IMR-90 (cell line): ENCODE measurements at regions not wholly inside any gene's neighbourhood (a gene's known extent, or its start where the extent isn't known, plus 50 kb on each side); places are given as distances from the start of the nearest gene placed in this dataset.

Experiments used
- ATAC-seq: fragments of 200-7000 bp; cut with Tn5 transposase; 2 replicates; pipeline ENCODE4 v1.9.1; 2020; ENCODE audit warnings: low read depth, mild to moderate bottlenecking, moderate library complexity
- BruUV-seq: library from RNA; stranded (reverse); fragments of 400-500 nt; replicated peaks from 2 replicates; lab custom pipeline; 2021; lab: Mats Ljungman, UMichigan
- CTCF ChIA-PET: fragments of 300-600 bp; formaldehyde crosslinking; extraction: SDS; loops from one replicate; lab custom pipeline; 2021; ENCODE audit warnings: antibody characterized with exemption; lab: Yijun Ruan, JAX
- POLR2A ChIA-PET: fragments of 300-600 bp; sonication (Branson Sonifier 250); formaldehyde crosslinking; loops from one replicate; lab custom pipeline; 2022; ENCODE audit warnings: antibody characterized with exemption; ENCODE audit not compliant: unreplicated experiment; lab: Charles Lee
- DNase-seq: peaks from one replicate; pipeline ENCODE4 v3.0.0; 2013
- H2AFZ ChIP-seq: replicated peaks from 2 replicates; pipeline ENCODE3; 2013; ENCODE audit warnings: low read length, mild to moderate bottlenecking; ENCODE audit not compliant: poor library complexity
- H2AK5ac ChIP-seq: 2 replicates; pipeline ENCODE4 v1.6.1; 2013; ENCODE audit warnings: low read depth, low read length, inconsistent platforms
- H2AK9ac ChIP-seq: replicated peaks from 2 replicates; pipeline ENCODE3; 2013; ENCODE audit warnings: mild to moderate bottlenecking, low read depth, low read length, moderate library complexity; ENCODE audit not compliant: poor library complexity
- H2BK120ac ChIP-seq: 2 replicates; pipeline ENCODE4 v1.6.1; 2013; ENCODE audit warnings: low read depth, low read length, inconsistent platforms
- H2BK15ac ChIP-seq: 3 replicates; pipeline ENCODE4 v1.6.1; 2013; ENCODE audit warnings: low read depth, low read length, inconsistent platforms
- H2BK20ac ChIP-seq: 2 replicates; pipeline ENCODE4 v1.6.1; 2013; ENCODE audit warnings: low read depth, mild to moderate bottlenecking, inconsistent platforms, low read length, moderate library complexity
- H2BK5ac ChIP-seq: 2 replicates; pipeline ENCODE4 v1.6.1; 2013; ENCODE audit warnings: mild to moderate bottlenecking, low read depth, low read length, inconsistent platforms; ENCODE audit not compliant: poor library complexity, severe bottlenecking
- H3K14ac ChIP-seq: replicated peaks from 2 replicates; pipeline ENCODE4 v1.6.1; 2013; ENCODE audit warnings: low read depth, low read length, inconsistent platforms
- H3K18ac ChIP-seq: 2 replicates; pipeline ENCODE4 v1.6.1; 2013; ENCODE audit warnings: low read depth, low read length, control low read depth
- H3K23ac ChIP-seq: 2 replicates; pipeline ENCODE4 v1.6.1; 2013; ENCODE audit warnings: low read depth, low read length, inconsistent platforms
- H3K27ac ChIP-seq: 2 replicates; pipeline ENCODE4 v1.5.1; 2013; ENCODE audit warnings: mild to moderate bottlenecking, control low read depth, low read length; ENCODE audit not compliant: insufficient read depth
- H3K27me3 ChIP-seq: 2 replicates; pipeline ENCODE4 v1.6.1; 2013; ENCODE audit warnings: low read length; ENCODE audit not compliant: control insufficient read depth, insufficient read depth
- H3K36me3 ChIP-seq: 2 replicates; pipeline ENCODE4 v1.6.1; 2013; ENCODE audit warnings: low read length, mixed read lengths; ENCODE audit not compliant: control insufficient read depth, insufficient read depth
- H3K4ac ChIP-seq: 2 replicates; pipeline ENCODE4 v1.6.1; 2013; ENCODE audit warnings: low read depth, low read length, inconsistent platforms
- H3K4me1 ChIP-seq: 2 replicates; pipeline ENCODE4 v1.6.1; 2013; ENCODE audit warnings: low read length, mixed read lengths; ENCODE audit not compliant: control insufficient read depth, insufficient read depth
- H3K4me2 ChIP-seq: 2 replicates; pipeline ENCODE4 v1.6.1; 2013; ENCODE audit warnings: low read depth, mild to moderate bottlenecking, control low read depth, low read length, moderate library complexity
- H3K4me3 ChIP-seq: 2 replicates; pipeline ENCODE4 v1.5.1; 2013; ENCODE audit warnings: low read depth, mild to moderate bottlenecking, control low read depth, low read length, moderate library complexity; ENCODE audit not compliant: insufficient read depth
- H3K56ac ChIP-seq: 2 replicates; pipeline ENCODE4 v1.6.1; 2013; ENCODE audit warnings: low read length, inconsistent platforms; ENCODE audit not compliant: insufficient read depth; ENCODE audit errors: extremely low read depth
- H3K79me1 ChIP-seq, 2 experiments: 2 replicates each; pipeline ENCODE4 v1.6.1; 2013; ENCODE audit warnings: low read length in 2 of 2, inconsistent platforms in 1 of 2, low read depth in 1 of 2
- H3K9ac ChIP-seq: 2 replicates; pipeline ENCODE4 v1.6.1; 2013; ENCODE audit warnings: low read depth, low read length, control low read depth
- H3K9me1 ChIP-seq: 2 replicates; pipeline ENCODE4 v1.6.1; 2013; ENCODE audit warnings: low read length, inconsistent platforms; ENCODE audit not compliant: insufficient read depth
- H3K9me3 ChIP-seq: 2 replicates; pipeline ENCODE4 v1.6.1; 2013; ENCODE audit warnings: low read length; ENCODE audit not compliant: control insufficient read depth, insufficient read depth
- H4K20me1 ChIP-seq: 2 replicates; pipeline ENCODE4 v1.6.1; 2013; ENCODE audit warnings: low read length, inconsistent platforms; ENCODE audit not compliant: insufficient read depth
- H4K5ac ChIP-seq: 2 replicates; pipeline ENCODE4 v1.6.1; 2013; ENCODE audit warnings: mild to moderate bottlenecking, low read depth, low read length, control low read depth
- H4K8ac ChIP-seq, 2 experiments: 2 replicates each; pipeline ENCODE4 v1.6.1; 2013; ENCODE audit warnings: low read depth in 2 of 2, low read length in 2 of 2, control low read depth in 1 of 2, inconsistent platforms in 1 of 2
- H4K91ac ChIP-seq: 2 replicates; pipeline ENCODE4 v1.6.1; 2013; ENCODE audit warnings: low read depth, low read length, inconsistent platforms; ENCODE audit not compliant: insufficient read depth
- BHLHE40 ChIP-seq: fragments of 150-350 bp; IDR thresholded peaks from 2 replicates; pipeline ENCODE4 v1.6.1; 2016; ENCODE audit warnings: mild to moderate bottlenecking, low read depth, low read length
- CEBPB ChIP-seq: IDR thresholded peaks from 2 replicates; pipeline ENCODE4 v1.6.1; 2012; ENCODE audit warnings: low read depth, low read length, improper control_type of control experiment
- FOS ChIP-seq: fragments of 150-350 bp; IDR thresholded peaks from 2 replicates; pipeline ENCODE4 v1.6.1; 2016; ENCODE audit warnings: low read depth, low read length
- MAZ ChIP-seq: IDR thresholded peaks from 2 replicates; pipeline ENCODE4 v1.6.1; 2012; ENCODE audit warnings: low read depth, mild to moderate bottlenecking, low read length, improper control_type of control experiment, moderate library complexity, borderline replicate concordance
- NFE2L2 ChIP-seq: fragments of 150-350 bp; IDR thresholded peaks from 2 replicates; pipeline ENCODE4 v1.6.1; 2016; ENCODE audit warnings: low read depth, mild to moderate bottlenecking, low read length
- RFX5 ChIP-seq: IDR thresholded peaks from 2 replicates; pipeline ENCODE4 v1.8.0; 2012; ENCODE audit warnings: low read depth, mild to moderate bottlenecking, low read length, moderate library complexity
- SMC3 ChIP-seq: fragments of 150-350 bp; IDR thresholded peaks from 2 replicates; pipeline ENCODE4 v1.6.1; 2016; ENCODE audit warnings: low read depth, mild to moderate bottlenecking, antibody characterized with exemption, low read length, moderate library complexity
- WGBS, 2 experiments: methylation state at CpG; one replicate each; pipeline versions ENCODE4 v1.1.5 to v1.1.7; 2013; ENCODE audit warnings: missing lambda C conversion rate in 2 of 2; ENCODE audit not compliant: insufficient read length in 1 of 2; ENCODE audit errors: extremely low coverage in 2 of 2; 5-methylcytosine and 5-hydroxymethylcytosine counted together
- dilution Hi-C: fragments of 300-500 bp; cut with HindIII; formaldehyde crosslinking; loops from one replicate; pipeline ENCODE4 v1.14.3; 2018; ENCODE audit warnings: low sequenced_read_pairs; ENCODE audit not compliant: unreplicated experiment
- in situ Hi-C: fragments of 300-500 bp; cut with MboI; formaldehyde crosslinking; loops from 3 replicates; pipeline ENCODE4 v1.14.3; 2019; ENCODE audit warnings: low sequenced_read_pairs, inconsistent platforms, mixed read lengths
- intact Hi-C: fragments of 100-400 bp; cut with micrococcal nuclease; formaldehyde crosslinking; loops from 2 replicates; pipeline ENCODE4 v1.10.0; 2022

DNA sequence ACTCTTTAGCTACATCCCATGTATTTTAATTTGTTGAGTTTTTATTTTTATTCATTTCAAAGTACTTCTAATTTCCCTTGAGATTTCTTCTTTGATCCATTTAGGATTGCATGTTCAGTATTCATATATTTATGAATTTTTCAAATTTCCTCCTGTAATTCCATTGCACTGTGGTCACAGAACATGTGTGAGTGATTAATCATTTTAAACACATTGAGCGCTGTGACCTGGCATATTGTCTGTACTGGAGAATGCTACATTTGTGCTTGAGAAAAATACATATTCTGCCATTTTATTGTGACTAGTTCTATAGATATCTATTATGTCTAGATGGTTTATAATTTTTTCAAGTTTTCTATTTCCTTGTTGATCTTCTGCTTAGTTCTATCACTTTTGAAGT, 353.7 kb downstream of the RAD51AP2 start:
- no peaks in the 10 kb centered on the region for H3K79me1 ChIP-seq
- no peak overlapping the region for H2BK120ac ChIP-seq
- H3K27me3 ChIP-seq, result no peaks in the 10 kb centered on the region
- POLR2A ChIA-PET, result no interaction called here
- H3K9me3 ChIP-seq, result no peaks in the 10 kb centered on the region
- H4K5ac ChIP-seq, result no peak overlapping the region
- no peak for ATAC-seq
- no peak overlapping the region for H3K56ac ChIP-seq
- no peaks in the 10 kb centered on the region for H3K36me3 ChIP-seq
- intact Hi-C loops, result no loop called here
- no peak overlapping the region for H3K4me2 ChIP-seq
- no peak overlapping the region for H3K14ac ChIP-seq
- H3K9ac ChIP-seq, result no peak overlapping the region
- H4K8ac ChIP-seq, result no peak overlapping the region
- CTCF ChIA-PET, result no interaction called here
- H3K23ac ChIP-seq, result no peak overlapping the region
- no peak overlapping the region for H3K4ac ChIP-seq
- H3K27ac ChIP-seq, result no peak overlapping the region
- no peaks in the 10 kb centered on the region for H3K4me1 ChIP-seq
- H2AK5ac ChIP-seq, result no peak overlapping the region
- no peak overlapping the region for H4K91ac ChIP-seq
- whole genome bisulfite sequencing, 2 experiments, result no CpG with 5 or more reads among the region's 1 CpG
- H2AK9ac ChIP-seq, result no peak overlapping the region
- in situ Hi-C loops, result no loop called here
- H3K9me1 ChIP-seq, result no peaks in the 10 kb centered on the region
- H2AFZ ChIP-seq, result no peak overlapping the region
- H4K20me1 ChIP-seq, result no peaks in the 10 kb centered on the region
- H2BK15ac ChIP-seq, result no peak overlapping the region
- no peak overlapping the region for H3K18ac ChIP-seq
- TF ChIP-seq CEBPB (no peak), SMC3 (no peak), FOS (no peak), NFE2L2 (no peak), BHLHE40 (no peak), RFX5 (no peak), MAZ (no peak)
- no TSS peak for BruUV-seq
- H3K4me3 ChIP-seq, result no peak overlapping the region
- no peak overlapping the region for H2BK5ac ChIP-seq
- dilution Hi-C loops, result no loop called here
- DNase-seq, result no peak
- H2BK20ac ChIP-seq, result no peak overlapping the region
